ENCODE measurements at regions not wholly inside any gene's neighbourhood (a gene's known extent, or its start where the extent isn't known, plus 50 kb on each side); places are given as distances from the start of the nearest gene placed in this dataset.

DNA sequence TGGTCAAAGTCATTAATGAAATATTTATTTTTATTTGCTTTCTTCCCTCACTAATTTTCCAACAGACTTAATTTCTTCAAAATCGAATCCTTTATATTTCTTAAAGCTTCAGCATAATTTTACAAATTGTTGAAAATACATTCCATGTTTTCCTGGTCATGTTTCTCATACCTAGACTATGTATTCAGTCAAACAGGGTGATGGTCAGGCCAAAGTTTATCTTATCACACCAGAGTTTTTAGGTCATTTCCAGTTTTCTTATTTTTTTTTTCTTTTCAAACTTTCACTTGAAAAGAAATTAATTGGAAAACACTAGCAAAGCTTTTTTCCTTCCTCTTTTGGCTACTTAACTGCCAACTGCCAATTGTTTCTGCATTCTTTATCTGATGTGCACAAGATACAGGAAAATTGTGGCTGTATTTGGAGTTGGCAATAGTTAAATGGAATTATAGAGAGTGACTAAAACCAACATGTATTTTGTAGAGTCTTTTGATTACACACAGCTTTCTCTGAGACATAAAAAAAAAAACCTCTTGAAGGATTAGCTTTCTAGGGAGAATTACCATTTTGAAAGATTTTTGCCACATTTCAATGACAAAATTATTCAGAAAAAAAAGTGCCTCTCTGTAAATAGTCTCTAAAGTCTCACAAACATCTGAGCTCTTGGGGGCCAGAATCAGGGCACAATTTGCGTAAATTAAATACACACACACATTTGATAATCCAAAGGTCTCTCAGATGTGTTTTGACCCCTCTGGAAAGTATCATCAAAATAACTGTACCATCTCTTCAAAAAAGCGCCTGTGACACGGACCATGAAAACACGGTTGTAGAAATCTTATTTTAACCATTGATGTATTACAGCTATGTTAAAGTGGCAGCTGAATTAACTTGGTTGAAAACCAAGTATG, 603.2 kb upstream of the KCNMB2 start:
- DNase-seq = no peak

DNA sequence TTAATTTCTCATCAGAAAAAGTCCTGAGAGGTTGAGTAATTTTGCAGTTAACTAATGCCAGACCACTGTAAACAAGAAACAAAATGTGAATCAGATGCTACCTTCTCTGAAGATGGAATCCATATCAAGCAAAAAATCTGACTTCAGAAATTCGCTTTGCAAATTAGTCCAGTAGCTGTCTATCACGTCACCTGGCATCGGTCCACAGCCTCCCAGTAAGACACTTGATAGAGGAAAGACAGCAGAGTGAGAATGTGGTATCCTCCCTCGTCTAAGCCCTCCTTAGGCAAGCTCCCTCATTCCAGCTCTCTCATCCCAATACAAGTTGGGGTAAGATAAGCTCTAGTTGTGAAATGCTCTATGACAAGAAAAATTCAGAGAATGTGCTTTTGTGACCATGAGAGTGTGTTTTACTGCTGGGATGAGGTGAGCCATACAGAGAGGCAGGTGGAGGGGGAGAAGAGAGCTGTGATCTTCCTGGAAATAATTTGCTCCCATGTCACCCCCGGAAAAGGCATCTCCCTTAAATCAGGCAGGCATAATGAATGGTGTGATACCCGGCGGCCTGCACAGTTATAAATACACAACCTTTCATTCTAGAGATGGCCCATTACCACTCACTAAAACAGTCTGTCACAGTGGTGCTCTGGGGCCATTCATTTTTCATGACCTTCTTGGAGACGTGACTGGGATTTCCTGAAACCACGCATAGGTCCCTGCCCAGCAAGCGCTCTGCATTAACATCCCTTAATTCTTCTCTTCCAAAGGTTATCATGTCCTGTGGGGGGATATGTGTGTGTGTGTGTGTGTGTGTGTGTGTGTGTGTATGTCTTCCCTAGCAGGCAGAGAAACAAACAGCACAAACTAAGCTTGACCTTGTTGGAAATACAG, 602.0 kb upstream of the KCNMB2 start:
- DNase-seq = no peak

DNA sequence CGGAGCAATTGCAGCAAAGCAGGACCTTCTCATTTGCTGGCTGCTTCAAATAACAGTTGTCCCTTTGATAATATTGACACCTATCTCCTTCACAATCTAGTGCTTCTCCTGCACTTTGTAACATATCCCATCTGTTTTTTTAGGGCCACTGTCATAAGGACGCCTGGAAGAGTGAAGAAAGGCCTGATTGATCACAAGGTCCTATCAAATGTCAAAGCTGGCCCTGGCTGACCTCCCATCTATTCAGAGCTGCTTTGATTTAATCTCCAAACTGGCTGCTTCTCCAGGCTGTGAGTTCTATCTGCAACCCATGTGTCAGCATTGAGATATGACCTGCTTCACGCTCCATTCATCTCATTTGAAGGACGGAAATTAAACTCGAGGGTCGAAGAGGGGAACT, 601.2 kb upstream of the KCNMB2 start:
- DNase-seq = no peak

DNA sequence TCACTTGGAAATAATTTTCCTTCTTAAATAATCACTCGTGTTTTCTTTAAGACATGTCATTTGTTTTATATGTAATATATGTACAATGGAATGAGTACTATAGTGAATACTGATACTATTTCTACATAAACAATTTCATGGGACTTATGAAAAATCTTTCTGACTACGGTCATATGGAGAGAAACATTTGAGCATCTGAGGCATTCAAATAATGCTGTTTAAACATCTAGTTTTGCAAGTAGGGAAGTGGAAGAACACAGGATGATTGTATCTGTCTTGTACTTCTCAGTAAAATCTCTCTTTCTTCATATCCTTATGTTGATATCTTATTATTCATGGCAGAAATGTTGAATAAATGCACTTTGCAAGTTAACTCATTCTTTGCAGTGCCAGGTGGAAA, 599.5 kb upstream of the KCNMB2 start:
- DNase-seq = no peak

DNA sequence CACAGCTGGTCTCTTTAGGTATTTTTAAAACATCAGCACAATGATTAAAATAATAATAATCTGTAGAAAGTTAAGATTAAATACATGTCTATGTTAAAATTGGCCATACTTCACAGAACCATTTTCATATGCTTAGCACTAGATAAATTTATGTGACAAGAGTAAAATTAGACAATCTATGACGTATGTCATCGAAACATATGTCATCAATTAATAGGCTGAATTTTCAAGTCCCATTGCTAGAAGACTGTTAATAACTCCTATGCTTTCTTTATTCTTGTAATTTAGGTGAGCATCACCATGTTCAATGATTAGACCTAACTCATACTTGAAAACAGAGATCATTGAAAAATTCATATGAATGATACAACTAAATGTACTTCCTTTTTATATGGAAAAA, 593.3 kb upstream of the KCNMB2 start:
- no peak for DNase-seq

DNA sequence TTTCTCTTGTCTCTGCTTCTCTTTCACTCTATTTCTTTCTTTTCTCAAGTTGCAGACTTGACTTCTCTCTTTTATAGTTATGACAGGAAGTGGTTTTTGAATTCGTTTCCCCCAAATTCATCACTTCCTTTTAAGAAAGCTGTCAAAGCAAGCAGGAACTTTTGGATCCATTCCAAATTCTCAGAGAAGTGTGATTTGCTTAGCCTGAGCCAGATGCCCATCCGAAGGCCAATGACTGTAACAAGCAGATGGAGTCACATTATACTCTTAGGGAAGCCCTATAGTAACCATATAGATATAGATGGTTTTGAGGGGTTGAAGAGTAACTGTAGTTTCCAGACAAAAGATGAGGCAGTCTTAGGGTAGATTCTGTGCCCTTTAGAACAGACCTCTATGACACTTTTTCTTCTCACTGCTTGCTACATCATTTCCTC, 592.0 kb upstream of the KCNMB2 start:
- no peak for DNase-seq

DNA sequence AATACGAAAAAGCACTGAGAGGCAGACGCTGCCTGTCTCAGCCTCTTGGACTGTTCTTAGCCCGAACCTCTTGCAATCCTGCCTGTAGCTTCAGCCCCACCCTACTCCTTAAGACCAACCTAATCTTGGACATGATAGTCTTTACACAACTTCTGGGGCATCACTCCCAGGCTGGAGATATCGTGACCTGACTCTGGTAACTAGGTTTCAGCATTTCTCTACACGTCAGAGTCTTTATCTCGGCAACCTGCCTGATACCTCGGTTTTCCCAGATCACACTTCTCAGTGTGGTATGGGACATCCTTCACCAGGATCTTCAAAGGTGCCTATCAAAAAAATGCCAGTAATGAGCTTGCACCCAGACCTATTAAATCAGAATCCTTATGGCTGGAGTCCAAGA, 590.2 kb upstream of the KCNMB2 start:
- DNase-seq = no peak

DNA sequence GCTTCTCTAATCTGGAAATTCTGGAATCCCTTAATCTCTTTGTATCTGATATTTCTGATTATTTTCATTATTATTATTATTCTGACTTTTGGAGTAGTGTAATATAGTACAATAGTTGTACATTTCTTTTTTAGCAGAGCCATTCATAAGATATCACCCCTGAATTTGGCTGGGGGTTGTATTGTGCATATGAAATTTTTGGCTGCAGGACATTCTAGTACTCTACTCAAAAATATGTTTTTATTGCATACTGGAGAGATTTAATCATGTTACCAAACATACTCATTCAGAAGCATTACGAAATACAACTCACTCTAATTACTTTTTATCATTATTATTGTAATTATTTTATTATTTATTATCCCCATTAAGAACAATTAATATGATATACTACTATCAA, 589.7 kb upstream of the KCNMB2 start:
- DNase-seq = no peak

DNA sequence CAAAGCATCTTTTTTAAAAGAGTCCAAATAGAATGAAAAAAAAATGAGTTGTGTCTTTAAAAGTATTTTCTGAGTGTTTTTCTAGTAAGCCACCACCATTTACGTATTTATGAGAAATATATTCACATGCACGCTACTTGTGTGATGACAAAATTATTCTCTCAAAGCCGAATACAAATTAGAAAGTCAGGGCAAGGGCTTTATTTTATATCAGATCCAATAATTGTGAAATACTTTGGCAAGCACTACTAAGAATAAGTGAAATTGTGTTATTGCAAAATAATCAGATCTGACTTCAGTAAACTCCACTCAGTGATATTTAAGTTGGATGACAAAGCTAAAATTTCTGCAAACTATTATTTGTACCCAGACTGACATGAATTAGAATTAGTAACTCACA, 589.3 kb upstream of the KCNMB2 start:
- no peak for DNase-seq

DNA sequence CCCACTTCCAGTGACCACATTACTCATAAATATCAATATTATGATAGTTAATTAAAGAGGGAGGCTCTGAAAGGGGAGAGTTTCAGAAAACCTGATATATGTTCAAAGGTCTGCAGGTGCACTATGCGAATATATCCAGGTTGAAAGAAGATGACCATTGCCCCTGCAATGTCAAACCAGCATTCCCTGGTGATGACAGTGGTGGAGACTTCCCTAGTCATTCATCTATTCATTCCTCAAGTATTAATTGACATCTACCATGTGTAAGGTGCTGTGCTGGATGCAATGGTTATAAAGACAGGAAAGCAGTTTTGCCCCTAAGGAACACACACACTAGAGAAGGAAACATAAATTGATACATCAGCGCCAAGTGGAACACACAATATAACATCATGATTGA, 588.3 kb upstream of the KCNMB2 start:
- DNase-seq = no peak

DNA sequence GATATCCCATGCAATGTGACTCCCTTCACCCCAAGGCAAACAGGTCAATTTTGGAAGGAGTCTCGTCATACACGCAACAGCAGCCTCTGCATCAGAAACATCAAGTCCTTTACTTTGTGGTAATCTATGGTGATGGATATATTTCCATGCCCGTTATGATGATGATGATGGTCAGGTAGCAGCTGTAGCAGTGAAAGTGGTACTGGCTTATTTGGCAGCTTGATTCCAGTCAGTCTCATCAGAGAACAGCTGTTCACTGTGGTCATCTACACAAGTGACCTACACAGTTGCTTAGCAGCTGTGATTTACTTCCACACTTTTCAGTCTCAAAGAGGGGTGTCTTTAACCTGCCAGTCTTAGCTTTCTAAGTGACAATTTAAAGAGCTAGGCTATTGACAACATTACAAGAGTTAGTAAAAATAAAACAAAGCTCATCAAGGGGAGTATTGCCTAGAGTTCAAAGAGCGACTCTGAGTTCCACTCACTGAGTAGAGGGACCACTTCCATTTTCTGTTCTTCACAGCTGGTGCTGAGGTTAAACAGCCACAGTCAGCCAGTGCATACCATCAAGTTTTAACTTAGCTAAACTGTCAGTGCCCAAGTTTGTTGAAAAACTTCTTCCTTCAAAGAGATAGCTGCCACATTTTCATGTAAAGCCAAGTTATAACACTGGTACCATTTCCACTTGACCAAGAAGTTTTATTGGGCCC, 587.4 kb upstream of the KCNMB2 start:
- no peak for DNase-seq

DNA sequence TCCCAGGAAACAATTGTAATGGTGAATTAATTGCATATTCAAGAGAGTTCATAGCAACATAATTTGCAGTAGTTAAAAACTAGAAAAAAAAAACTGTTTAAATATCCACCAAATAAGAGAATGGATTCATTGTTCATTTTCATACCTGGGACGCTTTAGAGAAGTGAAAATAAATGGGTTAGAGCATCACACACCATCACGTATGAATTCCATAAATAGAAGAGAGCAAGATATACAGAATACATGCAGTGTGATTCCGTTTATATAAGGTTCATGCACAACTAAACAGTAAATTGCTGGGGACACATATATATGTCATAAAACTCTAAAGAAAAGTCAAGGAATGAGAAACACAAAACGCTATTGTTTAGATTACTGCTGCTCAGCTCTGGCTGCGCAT, 577.0 kb upstream of the KCNMB2 start:
- no peak for DNase-seq

DNA sequence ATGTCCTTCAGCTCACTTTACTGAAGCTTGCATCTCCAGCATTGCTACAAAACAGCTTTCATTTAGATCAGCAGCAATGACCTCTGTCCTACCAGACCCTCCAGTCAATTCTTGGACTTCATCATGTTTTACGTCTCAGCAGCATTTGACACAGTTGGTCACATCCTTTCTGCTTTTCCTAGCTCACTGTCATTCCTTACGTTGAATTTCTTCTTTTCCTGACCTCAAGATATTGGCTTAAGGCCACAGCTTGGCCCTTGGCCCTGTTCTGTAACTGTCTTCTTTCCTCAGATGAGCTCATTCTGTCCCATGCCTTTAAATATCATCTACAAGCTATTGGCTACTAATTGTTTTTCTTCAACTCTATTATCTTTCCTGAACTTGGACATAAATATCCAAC, 576.2 kb upstream of the KCNMB2 start:
- no peak for DNase-seq

DNA sequence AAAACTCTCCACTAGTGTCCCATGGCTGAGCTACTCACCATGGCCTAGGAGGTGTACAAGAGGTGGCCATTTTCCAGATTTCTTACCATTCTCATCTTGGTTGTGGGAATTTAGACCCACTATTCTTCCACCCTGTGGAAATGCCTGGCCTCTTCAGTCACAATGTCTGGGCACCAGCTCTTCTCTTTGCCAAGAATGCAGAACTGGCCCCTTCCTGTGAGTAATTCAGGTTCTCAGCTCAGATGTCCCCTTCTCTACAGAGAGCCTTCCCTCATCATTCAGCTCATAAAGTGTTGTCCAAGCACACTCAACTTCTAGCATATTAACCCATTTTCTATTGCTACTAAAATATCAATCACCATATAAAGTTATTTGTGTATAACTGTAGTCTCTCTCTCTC, 575.5 kb upstream of the KCNMB2 start:
- DNase-seq = no peak

DNA sequence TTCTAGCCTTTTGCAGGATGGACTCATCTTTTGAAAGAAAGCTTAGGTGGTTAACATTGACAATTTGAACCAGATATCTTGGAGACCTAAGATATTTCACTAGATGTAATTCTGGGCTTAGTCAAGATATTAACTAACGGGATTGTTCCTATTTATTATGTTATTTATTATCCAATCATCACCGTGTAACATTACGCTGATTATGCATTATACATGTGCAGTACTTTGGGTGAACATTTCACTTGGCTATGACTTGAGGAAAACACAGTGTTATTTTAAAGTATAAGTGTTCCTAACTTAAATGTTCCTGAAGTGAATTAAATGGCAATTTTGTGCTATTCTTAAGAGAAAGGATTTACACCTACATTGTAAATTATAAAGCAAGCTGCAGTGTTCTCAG, 574.5 kb upstream of the KCNMB2 start:
- DNase-seq = no peak

DNA sequence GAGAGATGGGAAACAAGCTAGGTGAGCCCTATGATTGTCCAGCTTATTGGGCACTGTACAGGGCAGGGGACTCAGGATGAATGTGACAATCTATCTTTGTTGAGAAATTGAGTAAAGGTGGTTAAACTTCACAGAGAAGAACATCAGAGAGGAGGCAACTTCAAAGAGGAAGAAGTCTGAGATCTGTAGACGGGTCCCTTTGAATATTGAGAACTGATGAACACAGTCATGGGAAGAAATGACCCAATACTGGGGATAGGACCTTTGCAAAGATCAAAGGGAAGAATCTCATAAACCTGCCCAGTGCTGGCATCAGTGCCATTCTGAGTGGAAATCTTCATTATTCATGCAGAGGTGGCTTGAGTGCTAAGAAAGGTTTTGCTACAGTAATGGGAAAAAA, 569.7 kb upstream of the KCNMB2 start:
- DNase-seq = no peak

DNA sequence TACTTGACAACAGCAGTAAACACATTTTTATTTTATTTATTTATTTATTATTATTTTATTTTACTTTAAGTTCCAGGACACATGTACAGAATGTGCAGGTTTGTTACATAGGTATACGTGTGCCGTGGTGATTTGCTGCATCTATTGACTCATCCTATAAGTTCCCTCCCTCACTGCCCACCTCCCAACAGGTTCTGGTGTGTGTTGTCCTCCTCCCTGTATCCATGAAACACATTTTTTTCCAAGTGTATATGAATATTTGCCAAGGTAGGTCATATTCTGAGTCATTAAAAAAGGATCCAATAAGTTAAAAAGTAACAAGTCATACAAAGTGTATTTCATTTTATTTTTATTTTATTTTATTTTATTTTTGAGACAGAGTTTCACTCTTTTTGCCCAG, 567.3 kb upstream of the KCNMB2 start:
- no peak for DNase-seq

DNA sequence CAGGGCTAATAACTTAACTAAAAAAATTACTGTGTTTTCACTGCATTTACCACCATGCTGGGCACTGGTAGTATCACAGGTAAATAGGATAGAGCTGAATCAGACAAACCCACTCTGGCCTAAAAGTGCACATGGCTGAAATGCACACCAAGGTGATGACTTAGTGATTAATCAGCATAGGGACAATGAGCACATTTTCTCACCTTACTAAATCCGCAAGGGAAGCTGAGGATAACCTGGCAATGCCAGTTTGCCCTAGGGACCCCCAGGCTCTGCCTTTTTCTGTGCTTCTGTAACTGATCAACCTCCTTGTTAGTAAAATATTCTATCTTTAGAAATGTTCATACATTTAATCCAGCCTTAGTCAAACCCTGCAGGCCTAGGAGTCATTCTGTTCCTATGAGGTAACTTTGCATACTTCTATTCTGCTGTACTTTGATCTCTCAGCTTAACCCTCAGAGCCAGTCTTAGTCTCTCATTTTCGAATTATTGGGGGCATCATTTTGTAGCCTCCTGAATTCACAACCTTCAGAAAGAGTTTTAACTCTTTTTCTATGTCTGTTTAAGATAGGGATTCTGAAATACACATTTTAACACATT, 562.9 kb upstream of the KCNMB2 start:
- DNase-seq = no peak

DNA sequence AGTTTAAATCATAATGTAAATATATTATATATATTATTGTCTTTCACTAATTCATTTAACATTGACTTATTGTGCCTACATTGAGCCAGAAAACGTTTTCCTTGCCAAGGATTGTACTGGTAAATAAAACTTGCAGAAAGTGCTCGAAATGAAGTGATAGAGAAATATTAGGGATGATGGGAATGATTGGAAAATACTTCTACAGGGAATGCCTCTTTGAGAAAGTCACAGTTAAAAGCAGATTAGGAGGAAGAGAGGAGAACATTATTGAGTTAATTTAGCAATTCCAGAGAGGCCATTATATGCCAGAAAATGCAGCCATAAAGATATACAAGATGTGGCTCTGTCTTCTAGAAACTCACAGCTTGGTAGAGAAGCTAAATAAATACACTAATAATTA, 560.0 kb upstream of the KCNMB2 start:
- DNase-seq = no peak

DNA sequence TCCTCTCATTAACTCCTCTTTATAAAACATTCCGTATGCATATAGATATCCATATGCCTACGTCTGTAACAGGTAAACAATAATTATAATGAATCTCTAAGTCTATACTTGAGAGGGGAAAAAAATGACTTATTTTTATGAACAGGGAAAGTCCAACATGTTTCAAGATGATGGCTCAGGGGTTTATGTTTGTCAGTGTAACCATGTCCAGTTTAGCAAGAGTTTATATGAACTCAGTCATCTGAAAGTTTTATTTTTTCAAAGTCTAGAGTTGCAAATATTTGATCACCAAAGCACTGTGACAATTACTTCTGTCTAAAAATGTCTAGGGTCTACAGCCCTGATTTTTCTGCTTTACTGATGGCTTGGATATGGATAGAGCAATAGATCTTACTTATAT, 559.4 kb upstream of the KCNMB2 start:
- no peak for DNase-seq

DNA sequence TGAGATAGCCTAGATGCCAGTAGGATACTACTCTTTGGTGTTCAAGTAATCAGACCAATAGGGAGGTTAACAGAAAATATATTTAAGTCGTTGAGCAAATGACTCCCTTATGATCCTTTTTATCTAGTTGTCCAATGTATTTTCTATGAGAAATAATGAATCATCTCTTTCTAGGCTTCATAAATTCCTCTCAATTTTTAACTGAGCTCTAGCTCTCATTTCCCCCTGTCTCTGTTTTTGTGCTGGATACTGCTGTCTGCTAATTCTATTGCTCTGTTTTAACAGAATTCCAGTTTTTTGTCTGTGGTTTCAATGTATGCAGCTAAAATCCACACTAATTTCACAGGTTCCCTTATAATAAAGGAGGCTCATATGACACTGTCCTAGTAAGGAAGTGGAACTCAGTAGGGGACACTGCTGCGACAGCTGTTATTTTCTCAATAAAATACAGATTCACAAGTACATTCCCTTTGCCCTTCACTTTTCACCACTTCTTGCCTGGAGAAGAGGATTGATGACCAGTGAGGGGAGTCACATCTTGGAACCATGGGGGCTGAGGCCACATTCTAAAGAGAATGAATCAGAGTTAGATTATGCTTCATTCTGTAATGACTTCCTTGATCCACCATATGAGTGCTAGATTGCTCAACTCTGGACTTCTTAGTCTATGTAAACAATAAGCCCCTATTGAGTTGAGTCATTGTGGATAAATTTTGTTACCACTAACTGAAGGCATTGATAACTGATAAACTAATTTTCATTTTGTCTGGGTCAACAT, 558.7 kb upstream of the KCNMB2 start:
- no peak for DNase-seq

DNA sequence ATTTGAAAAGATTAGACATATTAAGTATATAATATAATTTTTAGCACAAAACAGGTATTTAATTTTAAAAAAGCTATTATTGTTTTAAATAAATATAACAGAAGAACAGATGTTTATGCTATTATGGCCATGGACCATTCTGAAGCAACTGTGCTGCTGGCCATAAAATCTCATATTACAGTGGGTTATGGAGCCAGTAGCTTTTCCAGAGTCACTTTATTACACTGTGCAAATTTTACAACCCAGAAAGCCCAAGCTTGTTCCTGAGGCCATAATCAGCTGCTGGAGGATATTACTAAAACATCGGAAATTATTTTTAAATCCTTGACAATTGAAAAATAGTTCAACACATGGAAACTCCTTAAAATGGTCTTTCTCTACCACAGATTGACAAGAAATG, 557.3 kb upstream of the KCNMB2 start:
- DNase-seq = no peak

Measured in NCI-H1694 (cell line).